ENCODE measurements at regions not wholly inside any gene's neighbourhood (a gene's known extent, or its start where the extent isn't known, plus 50 kb on each side); places are given as distances from the start of the nearest gene placed in this dataset.

- DNase-seq, result no peak
Observed at GRCh38 chr2:172333978-172334330, 93.4 kb upstream of the ITGA6 start.

DNA sequence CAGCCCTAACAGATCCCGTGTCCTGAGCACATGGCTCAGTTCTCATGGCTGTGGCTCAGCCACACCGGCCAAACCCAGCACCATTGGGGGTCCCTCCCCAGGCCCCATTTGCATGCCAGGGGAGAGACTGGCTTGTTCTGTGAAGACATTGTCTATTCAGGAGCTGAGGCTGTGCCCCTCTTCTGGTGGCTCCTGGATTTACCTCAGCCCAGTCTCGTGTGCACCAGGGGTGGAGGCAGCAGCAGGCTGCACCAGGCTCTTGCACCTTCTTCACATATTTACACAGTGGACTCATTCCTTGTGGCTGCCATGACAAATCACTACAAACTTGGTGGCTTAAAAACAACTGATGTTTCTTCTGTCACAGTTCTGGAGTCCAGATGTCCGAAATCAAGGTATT lies 92.4 kb upstream of the ITGA6 start:
- no peak for DNase-seq

DNA sequence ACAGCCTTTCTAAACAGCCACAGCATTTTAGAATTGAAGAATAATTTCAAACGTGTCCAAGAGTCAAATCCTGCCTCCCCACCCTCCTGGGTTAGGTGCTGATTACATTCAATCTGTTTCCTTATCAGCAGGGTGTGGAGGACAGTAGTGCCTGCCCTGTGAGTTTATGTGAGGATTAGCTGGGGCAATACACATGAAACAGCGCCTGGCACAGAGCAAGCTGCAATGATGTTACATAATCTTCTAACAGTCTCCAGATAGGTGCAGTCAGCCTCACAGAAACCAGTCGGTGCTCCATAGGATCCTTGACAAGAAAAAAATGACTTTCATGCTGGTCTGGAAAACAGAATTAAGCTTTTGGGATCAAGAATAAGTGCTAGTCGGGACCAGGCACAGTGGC lies 91.7 kb upstream of the ITGA6 start:
- DNase-seq, result no peak

DNA sequence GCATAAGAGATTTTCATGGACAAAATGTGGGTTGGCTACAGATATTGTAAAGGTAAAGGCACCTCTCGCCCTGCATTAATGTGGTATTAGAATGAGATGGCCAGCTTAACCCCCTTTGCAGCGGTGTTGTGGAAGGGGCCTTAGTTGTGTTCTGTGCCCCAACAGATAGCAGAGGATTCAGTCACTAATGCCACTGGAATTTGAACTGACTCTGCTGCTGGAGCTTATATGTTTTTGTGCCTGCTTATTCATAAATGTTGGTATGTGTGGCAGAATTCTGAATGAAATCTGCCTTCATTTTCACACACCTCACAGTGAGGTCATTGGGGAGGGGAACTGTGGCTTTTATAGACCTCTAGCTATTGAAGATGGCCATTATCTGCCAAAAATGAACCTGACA lies 90.7 kb upstream of the ITGA6 start:
- no peak for DNase-seq

GRCh38 chr2:172339371-172340010 lies 87.9 kb upstream of the ITGA6 start:
- DNase-seq, result no peak

GRCh38 chr2:172340394-172340793 lies 87.0 kb upstream of the ITGA6 start:
- no peak for DNase-seq

GRCh38 chr2:172342078-172342477 lies 85.3 kb upstream of the ITGA6 start:
- DNase-seq, result no peak

GRCh38 chr2:172342611-172343010 lies 84.8 kb upstream of the ITGA6 start:
- DNase-seq, result no peak

GRCh38 chr2:172344159-172344558 lies 83.2 kb upstream of the ITGA6 start:
- no peak for DNase-seq

DNA sequence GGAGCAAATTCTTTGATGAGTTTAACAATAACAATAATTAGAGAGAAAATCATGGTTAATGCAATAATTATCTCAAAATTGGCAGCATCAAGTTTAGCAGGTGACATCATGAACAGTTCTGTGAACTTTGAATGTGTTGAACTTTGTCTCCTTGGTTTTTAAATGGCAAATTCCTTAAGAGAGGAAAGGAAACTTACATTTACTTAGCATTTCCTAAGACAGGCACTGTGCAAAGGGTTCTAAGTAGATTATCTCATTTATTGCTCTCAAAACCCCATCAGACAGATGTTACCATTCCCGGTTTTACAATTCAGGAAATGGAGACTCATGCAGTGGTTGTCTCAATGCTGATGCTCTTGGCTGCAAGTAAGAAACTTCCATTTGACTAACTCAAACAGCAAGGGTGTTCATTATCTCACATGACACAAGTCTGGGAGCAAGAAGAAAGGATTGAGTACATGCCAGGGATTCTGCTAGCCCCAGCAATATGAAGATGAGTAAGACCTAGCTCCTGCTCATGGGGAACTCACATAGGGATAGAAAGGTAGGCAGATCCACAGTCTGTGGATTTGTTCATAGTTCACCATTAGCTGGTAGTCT lies 81.3 kb upstream of the ITGA6 start:
- no peak for DNase-seq

GRCh38 chr2:172348555-172349288 lies 78.7 kb upstream of the ITGA6 start:
- no peak for DNase-seq

DNA sequence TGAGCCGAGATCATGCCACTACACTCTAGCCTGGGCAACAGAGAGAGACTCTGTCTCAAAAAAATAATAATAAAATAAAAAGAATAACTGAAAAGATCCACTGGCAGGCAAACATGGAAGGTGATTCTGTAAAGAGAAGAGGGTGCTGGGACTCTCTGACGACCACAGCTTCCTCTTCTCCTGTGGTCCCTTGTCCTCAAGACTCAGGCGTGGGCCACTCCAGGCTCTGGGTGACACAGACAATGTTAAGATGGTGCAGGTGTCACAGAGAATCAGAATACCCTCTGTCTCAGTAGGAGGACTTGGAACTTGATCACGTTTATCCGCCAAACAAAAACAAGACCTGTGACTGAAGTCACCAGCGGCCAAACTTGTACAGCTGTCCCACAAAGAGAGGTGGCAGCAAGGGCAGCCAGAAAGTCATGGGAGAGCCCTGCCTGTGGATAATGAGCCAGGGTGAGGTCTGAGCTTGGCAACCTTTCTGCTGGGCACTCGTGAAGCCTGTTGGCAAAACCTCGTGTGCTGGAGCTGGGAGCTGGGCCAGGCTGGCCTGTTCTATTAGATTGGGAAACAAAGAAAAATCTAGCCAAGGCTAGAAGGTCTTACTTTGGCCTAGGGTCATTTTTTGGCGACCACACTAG lies 76.4 kb upstream of the ITGA6 start:
- DNase-seq, result no peak

DNA sequence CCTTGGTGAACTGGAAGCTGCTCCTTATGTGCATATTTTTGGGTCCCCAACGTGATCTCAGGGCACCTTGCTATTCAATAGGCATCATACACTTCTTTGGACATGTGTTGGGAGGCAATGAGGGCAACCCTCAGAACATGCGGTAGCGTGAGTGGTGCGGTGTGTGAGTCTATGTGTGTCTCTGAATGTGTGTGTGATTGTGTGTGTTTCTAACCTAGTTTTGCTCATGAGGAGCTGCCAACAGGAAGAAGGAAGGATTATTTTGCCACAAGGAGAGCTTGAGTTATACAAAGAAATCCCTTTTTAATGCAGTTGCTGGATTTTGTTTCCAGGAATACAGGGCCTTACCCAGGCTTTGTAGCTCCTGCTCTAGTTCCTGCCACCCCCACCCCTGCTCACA lies 75.8 kb upstream of the ITGA6 start:
- DNase-seq, result no peak

DNA sequence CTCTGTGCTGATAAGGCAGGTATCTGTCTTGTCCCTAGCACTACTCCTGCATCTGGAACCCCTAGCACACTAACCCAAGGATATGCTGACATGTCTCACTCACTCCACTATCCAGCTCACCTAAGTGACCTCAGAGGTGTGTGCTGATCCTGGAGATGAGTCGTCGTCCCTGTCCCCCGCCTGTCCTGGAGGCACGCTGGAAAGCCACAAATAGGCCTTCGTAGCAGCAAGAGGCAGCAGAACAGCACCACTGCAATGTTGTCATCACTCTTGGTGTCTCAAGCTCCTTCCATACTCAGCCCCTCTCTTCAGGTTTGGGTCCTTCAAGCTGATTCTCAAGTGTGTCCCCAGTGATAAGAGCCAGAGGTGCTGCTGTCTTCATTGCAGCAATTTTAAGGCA lies 73.0 kb upstream of the ITGA6 start:
- DNase-seq, result no peak

- no peak for DNase-seq
Observed at GRCh38 chr2:172357442-172357841, 69.9 kb upstream of the ITGA6 start.

DNA sequence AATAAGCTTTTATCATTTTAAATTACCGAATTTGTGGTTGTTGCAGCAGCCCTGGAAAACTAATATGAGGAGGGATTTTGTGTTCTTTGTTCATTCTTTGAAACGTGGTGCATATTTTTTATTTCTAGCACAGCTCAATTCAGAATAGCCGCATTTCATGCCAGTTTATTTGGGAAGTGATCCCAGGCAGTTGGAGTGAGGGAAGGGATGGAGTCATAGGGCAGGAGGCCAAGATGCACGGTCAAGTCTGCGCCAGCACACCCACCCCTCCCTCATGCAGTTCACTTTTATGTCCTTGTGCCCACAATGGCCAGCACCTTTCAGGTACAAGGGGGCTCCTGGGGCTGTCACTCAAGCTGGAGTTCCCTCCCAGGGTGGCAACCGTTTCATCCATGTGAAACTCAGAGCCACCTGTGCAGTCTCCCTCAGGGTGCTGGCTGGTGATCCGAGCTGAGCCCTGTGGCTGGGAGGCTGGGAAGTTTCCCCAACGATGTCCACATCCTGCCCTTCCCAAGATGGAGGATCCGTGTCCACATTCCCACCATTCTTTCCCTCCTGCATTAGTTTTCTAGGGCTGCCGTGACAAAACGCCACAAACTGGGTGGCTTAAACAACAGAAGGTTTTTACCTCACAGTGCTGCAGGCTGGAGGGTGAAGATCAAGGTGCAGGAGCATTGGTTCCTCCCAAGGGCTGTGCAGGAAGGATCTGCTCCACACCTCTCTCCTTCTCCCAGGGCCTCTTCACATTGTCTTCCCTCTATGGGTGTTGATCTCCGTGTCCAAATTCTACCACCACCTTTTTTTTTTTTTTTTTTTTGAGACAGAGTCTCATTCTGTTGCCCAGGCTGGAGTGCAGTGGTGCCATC lies 68.5 kb upstream of the ITGA6 start:
- peak; percentile 75 for DNase-seq

DNA sequence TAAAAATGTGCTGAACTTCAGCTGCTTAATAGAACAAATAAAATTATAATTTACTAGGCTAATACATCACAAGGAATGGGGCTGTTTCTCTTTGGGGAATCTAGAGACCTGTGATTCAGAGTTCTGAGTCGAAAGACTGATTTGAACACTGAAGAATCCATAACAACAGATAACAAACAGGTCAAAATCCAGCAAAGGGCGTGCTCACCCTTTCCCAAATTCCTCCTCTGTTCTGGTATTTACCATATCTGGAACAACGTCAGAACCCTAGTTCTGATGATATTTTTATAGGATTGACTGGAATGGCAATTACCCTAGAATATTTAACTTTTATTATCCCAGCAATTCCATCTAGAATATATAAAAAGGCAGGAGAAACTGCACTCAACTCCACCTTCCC lies 66.0 kb upstream of the ITGA6 start:
- DNase-seq, result no peak

DNA sequence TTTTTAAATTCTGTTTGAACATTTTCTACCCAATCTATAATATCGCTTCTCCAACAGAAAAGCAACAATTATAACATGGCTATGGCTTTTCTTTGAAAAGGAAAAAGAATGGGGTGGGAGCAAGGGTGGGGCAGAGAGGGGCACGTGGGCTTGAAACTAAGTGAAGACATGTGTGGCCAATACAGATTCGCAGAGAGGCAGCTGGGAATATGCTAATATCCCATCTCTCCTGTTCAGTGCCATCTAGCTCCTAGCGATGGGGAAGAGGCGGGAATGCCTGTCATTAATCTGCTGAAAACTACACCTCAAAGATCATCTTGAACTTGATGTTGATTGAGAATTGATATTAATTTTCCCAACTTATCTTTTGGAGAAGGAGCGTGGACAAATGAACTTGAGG lies 65.5 kb upstream of the ITGA6 start:
- DNase-seq, result no peak

DNA sequence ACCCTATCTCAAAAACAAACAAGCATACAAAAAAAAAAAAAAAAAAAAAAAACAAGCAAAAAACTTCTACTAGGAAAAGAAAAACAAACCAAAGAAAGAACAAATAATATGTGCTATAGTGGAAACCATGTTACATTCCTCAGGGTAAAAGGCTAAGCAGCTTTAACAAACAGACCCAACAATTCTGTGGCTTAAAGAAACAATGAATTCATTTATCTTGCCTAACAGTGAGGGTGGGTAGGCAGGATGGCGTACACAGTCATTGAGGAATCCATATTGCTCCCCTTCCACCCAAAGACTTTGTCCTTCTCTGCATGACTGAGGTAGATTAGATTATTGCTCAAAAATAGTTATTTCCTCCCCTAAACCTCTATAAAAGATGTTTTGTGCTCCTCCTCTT lies 63.1 kb upstream of the ITGA6 start:
- no peak for DNase-seq

DNA sequence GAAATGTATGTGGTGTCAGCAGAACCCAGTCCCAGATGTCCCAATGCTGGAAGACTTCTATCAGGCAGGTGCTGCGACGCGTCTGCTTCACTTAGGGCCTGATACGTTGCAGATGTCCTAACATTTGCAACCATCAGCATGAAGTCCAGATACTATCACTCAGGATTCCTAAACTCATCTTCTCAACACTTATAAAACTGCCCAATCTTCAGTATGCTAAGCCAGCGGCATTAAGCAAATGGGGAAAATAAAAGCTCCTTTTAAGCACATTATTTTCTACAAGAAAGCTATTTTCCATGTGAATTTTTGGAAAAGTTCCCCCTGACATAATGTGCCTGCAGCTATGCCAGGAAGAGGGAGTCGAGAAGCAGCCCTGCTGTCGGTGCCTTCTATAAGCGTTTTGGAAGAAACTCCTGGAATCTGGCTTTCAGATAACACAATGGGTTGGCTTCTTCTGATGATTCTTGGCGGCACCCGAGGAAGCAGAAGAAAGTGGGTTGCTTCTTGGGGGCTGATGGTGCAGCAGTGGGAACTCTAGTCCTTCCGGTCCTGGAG lies 60.7 kb upstream of the ITGA6 start:
- DNase-seq, result no peak

- no peak for DNase-seq
Observed at GRCh38 chr2:172370821-172371455, 56.4 kb upstream of the ITGA6 start.

DNA sequence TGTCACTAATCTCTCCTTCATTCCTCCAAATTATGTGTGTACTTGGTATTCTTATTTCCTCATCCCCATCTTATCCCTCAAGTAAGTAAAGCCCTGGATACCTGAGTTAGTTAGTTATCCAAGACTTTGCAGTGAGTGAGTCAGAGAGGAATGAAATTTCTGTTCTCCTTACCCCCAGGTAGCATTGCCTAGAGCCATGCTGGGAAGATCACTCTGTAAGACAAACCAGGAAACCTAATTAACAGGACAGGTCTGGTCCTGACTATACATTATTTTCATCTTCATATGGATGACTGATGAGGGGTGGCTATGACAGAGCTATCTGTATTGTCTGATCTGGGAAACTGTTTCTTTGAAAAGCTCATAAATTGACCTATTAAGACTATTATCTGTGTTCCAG lies 55.0 kb upstream of the ITGA6 start:
- no peak for DNase-seq
